GM18520 (cell line): ENCODE measurements at regions not wholly inside any gene's neighbourhood (a gene's known extent, or its start where the extent isn't known, plus 50 kb on each side); places are given as distances from the start of the nearest gene placed in this dataset.

Source experiments
- ATAC-seq: cut with Tn5 transposase; IDR thresholded peaks from one replicate; pipeline ENCODE4 v1.9.1; 2021; ENCODE audit not compliant: unreplicated experiment

DNA sequence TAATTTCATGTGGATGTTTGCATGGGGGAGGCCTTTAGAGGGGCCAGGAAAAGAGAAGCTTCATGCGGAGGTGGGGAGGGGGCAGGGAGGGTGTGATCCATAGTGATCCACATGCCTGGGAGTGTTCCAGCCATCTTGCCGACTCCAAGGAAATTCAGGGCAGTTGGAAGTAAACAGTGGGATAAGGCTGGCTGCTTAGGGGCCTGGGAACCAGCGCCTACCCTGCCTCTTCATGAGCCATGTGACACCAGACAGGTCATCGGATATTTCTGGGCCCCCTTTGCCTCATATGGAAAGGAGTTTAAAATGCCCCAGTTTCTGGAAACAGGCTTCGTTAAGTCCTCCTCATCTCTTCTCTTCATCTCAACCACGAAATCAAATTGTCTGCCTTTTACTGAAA is 983.2 kb downstream of the BCL11B start:
- no peak for ATAC-seq

- no peak for ATAC-seq
Observed at GRCh38 chr14:98290596-98290995, 981.4 kb downstream of the BCL11B start.

GRCh38 chr14:98292191-98292590 is 979.8 kb downstream of the BCL11B start:
- no peak for ATAC-seq

- no peak for ATAC-seq
Observed at GRCh38 chr14:98293576-98293975, 978.4 kb downstream of the BCL11B start.

DNA sequence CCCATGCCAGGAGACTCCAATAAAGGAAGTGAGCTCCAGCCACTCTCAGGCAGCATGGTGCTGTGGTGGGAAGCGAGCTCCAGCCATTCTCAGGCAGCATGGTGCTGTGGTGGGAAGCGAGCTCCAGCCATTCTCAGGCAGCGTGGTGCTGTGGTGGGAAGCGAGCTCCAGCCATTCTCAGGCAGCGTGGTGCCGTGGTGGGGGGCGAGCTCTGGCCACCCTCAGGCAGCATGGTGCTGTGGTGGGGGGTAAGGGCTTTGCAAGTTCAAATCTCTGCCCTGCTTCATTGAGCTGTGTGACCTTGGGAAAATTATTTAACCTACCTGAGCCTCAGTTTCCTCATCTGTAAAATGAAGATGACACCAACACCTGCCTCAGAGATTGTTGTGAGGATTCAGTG is 975.1 kb downstream of the BCL11B start:
- no peak for ATAC-seq

DNA sequence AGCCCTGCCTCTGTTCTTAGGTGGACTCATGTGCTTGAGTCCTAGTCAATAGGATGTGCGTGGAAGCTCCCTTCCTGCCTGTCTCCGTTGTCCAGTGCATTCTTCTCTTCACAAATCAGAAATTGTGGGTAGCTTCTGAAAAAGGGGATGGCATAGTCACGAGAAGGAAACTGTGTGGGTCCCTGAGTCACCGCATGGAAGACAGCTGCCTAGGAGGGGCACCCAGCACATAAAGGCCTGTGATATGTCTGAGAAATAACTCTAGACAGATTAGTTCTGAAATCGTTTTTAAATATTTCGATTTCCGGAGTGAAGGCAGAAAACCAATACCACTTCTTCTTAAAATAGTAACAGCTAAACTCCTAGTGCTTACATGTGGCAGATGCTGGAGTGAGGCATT is 974.4 kb downstream of the BCL11B start:
- ATAC-seq, result no peak

GRCh38 chr14:98298481-98299244 is 973.3 kb downstream of the BCL11B start:
- no peak for ATAC-seq

- ATAC-seq, result no peak
Observed at GRCh38 chr14:98301681-98302080, 970.3 kb downstream of the BCL11B start.

DNA sequence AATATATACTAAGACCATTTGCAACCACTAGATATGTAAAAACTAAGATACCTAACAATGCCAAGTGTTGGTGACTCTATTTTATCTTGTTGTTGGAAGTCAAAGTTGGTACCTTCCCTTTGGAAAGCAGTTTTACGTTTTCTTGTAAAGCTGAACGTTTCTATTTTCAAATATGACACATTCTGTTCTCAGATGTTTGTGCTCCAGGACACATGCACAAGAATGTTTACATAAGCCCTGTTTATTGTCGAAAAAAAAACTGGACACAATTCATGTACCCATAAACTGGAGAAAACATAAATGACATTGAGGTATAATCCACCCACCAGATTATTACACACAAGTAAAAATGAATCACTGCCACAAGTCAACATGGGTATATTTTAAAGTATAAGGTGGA is 967.4 kb downstream of the BCL11B start:
- no peak for ATAC-seq

GRCh38 chr14:98309591-98309990 is 962.4 kb downstream of the BCL11B start:
- no peak for ATAC-seq

DNA sequence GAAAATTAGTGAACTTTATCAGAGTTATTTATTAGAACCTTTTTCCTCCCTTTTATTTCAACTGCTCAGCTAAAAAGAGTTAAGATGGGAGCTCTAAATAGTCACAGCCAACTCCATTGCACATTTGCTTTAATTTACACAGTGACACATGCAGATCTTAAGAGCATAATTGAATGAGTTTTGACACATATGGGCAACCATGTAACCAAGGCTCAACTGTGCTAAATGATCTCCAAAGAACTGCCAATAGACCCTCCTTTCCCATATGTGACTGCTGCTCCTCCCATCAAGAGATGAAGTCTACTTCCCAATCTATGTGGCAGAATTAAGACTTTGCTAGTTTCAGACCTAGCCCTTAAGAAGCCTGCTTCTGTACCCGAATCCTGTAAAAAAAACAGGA is 960.0 kb downstream of the BCL11B start:
- no peak for ATAC-seq

- no peak for ATAC-seq
Observed at GRCh38 chr14:98321841-98322240, 950.2 kb downstream of the BCL11B start.

DNA sequence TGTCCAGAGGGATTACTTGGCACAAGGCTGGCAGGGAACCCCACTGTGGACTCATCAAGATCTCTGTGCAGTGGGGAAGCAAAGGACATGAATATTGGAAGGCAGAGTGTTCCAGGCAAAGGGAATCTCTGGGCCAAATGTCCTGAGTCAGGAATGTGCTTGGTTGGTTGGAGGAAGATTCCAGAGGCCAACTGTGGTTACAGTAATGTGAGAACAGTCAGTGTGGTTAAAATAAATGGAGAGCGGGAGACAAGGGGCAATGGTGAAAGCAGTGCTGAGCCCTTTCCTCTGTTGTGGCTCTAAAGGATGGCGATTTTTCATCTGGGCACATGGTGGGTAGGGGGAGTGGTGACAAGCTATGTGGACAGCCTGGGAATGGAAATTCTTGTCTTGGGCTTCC is 948.2 kb downstream of the BCL11B start:
- no peak for ATAC-seq

GRCh38 chr14:98325761-98326160 is 946.2 kb downstream of the BCL11B start:
- no peak for ATAC-seq

GRCh38 chr14:98328496-98328895 is 943.5 kb downstream of the BCL11B start:
- no peak for ATAC-seq

DNA sequence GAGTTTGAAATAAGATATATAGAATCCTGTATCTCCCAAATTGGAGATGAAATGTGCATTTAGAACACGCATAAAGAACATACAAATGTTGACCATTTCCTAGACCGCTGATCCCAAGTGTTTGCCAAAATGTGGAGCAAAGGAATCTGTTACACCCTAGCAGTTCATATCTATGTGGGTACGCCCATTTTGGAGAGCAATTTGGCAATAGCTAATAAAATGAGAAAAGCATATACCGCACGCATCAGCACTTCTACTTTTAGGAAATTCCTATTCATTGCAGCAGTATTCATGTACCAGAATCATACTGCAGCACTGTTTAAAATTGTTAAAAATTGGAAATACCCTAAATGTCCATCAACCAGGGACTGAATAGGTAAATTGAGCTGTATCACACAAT is 937.8 kb downstream of the BCL11B start:
- no peak for ATAC-seq

DNA sequence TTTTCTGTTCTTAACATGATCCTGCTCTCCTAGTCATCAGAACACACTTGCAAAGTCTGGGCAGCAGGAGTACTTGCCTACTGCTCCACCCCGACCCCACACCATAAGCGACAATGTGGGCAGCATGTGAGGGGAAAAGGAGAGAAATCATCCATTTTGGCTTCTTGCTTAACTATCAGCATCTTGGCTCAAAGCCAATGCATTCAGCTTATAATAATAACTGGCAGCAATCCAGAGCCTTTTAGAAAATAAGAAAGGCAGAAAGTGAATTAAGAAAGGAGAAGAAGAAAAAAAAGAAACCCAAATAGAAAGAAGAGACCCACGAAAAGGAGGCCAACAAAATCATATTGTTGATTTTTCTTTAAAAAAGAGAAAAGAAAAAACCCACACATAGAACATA is 930.8 kb downstream of the BCL11B start:
- ATAC-seq, result no peak

- ATAC-seq, result no peak
Observed at GRCh38 chr14:98345161-98345560, 926.8 kb downstream of the BCL11B start.

GRCh38 chr14:98347686-98348085 is 924.3 kb downstream of the BCL11B start:
- no peak for ATAC-seq

DNA sequence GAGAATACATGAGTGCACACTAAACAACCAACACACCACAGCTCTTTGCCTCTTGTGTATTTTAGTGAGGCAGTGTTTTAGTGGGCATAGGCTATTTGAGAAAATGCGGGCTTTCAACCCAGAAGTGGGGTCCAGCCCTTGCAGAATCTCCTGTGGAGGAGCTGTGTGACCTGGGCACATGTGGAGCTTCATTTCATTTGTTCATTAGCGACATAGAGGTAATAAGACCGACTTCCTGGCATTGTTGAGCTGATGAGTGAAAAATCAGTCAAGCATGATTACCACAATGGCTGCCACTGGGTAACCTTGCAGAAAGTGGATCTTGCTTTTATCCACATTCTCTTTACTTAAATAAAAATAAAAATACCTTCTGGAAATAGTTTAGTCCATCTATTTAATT is 923.5 kb downstream of the BCL11B start:
- no peak for ATAC-seq

DNA sequence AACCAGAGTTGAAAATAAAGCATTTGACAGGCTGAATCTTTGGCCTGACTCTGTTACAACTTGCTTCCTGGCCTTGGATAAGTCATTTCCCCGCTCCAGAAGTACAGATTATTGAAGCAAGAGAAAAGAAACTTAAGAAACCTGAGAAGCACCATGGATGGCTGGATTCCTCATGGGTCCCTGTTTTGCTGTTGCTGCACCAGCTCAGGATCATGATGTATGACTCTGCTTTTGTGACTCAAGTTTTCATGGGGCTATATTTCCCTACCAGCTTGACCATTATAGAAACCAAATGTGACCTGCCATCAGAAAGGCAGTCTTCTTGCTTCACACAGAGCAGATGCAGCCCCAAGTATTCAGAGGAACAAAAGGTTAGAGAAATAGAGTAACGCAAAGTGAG is 921.8 kb downstream of the BCL11B start:
- ATAC-seq, result no peak

DNA sequence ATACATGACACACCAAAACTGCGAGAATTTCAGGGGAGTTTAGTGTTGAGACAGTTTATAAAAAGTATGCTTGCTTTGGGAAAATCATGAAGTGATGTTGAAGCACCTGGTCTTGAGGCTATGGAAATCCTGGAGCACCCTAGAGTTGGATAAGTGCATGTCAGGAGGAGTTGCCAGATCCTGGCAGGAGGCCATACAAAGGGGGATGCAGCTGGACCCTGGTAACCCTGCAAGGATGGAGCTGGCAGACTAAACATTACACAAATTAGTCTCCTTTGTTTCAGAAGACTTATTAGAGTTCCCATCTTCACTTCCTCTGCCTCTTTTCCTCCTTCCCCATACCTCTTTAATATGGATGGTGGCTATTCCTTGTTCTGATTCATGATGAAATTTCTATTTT is 907.0 kb downstream of the BCL11B start:
- ATAC-seq, result no peak

DNA sequence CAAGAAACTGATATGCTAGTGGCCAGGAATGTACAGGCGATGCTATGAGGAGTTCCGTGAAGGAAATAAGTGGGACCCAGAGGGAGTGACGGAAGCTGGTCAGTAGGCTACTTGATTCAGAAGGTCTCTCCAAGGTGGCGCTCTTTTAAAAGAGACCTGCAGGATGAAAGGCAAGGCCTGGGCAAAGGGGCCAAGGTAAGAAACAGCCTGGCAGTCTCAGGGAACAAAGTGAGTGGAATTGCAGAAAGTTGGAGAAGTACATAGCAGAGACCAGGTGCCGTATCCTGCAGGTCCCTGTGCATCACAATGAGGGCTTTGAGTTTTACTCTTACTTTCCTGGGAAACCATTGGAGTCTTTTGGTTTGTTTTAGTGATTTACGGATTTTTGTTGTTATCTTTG is 905.6 kb downstream of the BCL11B start:
- no peak for ATAC-seq
